ENCODE measurements at regions not wholly inside any gene's neighbourhood (a gene's known extent, or its start where the extent isn't known, plus 50 kb on each side); places are given as distances from the start of the nearest gene placed in this dataset.

- no peaks in the 10 kb centered on the region for H3K36me3 Mint-ChIP-seq (ENCODE audit: low read depth)
- H3K4me3 Mint-ChIP-seq: no peak overlapping the region
- no peak overlapping the region for H3K27ac Mint-ChIP-seq
- peaks cover 7% of the 10 kb centered on the region for H3K4me1 Mint-ChIP-seq (ENCODE audit: low read depth)
- H3K9me3 Mint-ChIP-seq: no peaks in the 10 kb centered on the region
- no peaks in the 10 kb centered on the region for H3K27me3 Mint-ChIP-seq (ENCODE audit: low read depth)
Measured at GRCh38 chr2:217732992-217733391, 269.8 kb downstream of the TNS1 start.

- Mint-ChIP-seq H3K27ac (no peak overlapping the region), H3K4me3 (no peak overlapping the region), H3K9me3 (no peaks in the 10 kb centered on the region), H3K4me1 (ENCODE audit: low read depth) (peaks cover 7% of the 10 kb centered on the region), H3K36me3 (ENCODE audit: low read depth) (no peaks in the 10 kb centered on the region), H3K27me3 (ENCODE audit: low read depth) (no peaks in the 10 kb centered on the region)
Measured at GRCh38 chr2:217731805-217732204, 271.0 kb downstream of the TNS1 start.

- Mint-ChIP-seq H3K9me3 (no peaks in the 10 kb centered on the region), H3K36me3 (ENCODE audit: low read depth) (no peaks in the 10 kb centered on the region), H3K27me3 (ENCODE audit: low read depth) (no peaks in the 10 kb centered on the region), H3K27ac (no peak overlapping the region), H3K4me1 (ENCODE audit: low read depth) (peaks cover under 1% of the 10 kb centered on the region), H3K4me3 (no peak overlapping the region)
Measured at GRCh38 chr2:217729421-217730053, 273.3 kb downstream of the TNS1 start.

- Mint-ChIP-seq H3K4me3 (no peak overlapping the region), H3K4me1 (ENCODE audit: low read depth) (no peaks in the 10 kb centered on the region), H3K36me3 (ENCODE audit: low read depth) (no peaks in the 10 kb centered on the region), H3K27ac (no peak overlapping the region), H3K9me3 (no peaks in the 10 kb centered on the region), H3K27me3 (ENCODE audit: low read depth) (no peaks in the 10 kb centered on the region)
Measured at GRCh38 chr2:217727801-217728200, 275.0 kb downstream of the TNS1 start.

GRCh38 chr2:217725409-217725808 lies 277.4 kb downstream of the TNS1 start:
- Mint-ChIP-seq H3K27me3 (ENCODE audit: low read depth) (no peaks in the 10 kb centered on the region), H3K4me3 (no peak overlapping the region), H3K36me3 (ENCODE audit: low read depth) (no peaks in the 10 kb centered on the region), H3K27ac (no peak overlapping the region), H3K9me3 (no peaks in the 10 kb centered on the region), H3K4me1 (ENCODE audit: low read depth) (no peaks in the 10 kb centered on the region)

GRCh38 chr2:217724471-217724870 lies 278.3 kb downstream of the TNS1 start:
- Mint-ChIP-seq H3K36me3 (ENCODE audit: low read depth) (no peaks in the 10 kb centered on the region), H3K27me3 (ENCODE audit: low read depth) (peaks cover 4% of the 10 kb centered on the region), H3K27ac (no peak overlapping the region), H3K4me1 (ENCODE audit: low read depth) (no peaks in the 10 kb centered on the region), H3K4me3 (no peak overlapping the region), H3K9me3 (no peaks in the 10 kb centered on the region)

GRCh38 chr2:217723981-217724380 lies 278.8 kb downstream of the TNS1 start:
- Mint-ChIP-seq H3K36me3 (ENCODE audit: low read depth) (no peaks in the 10 kb centered on the region), H3K4me3 (no peak overlapping the region), H3K27ac (no peak overlapping the region), H3K4me1 (ENCODE audit: low read depth) (no peaks in the 10 kb centered on the region), H3K9me3 (no peaks in the 10 kb centered on the region), H3K27me3 (ENCODE audit: low read depth) (peaks cover 7% of the 10 kb centered on the region)

- Mint-ChIP-seq H3K4me1 (ENCODE audit: low read depth) (no peaks in the 10 kb centered on the region), H3K27me3 (ENCODE audit: low read depth) (peaks cover 8% of the 10 kb centered on the region), H3K27ac (no peak overlapping the region), H3K4me3 (no peak overlapping the region), H3K36me3 (ENCODE audit: low read depth) (no peaks in the 10 kb centered on the region), H3K9me3 (no peaks in the 10 kb centered on the region)
Measured at GRCh38 chr2:217722883-217723472, 279.8 kb downstream of the TNS1 start.

- Mint-ChIP-seq H3K4me1 (ENCODE audit: low read depth) (no peaks in the 10 kb centered on the region), H3K27ac (no peak overlapping the region), H3K4me3 (no peak overlapping the region), H3K9me3 (no peaks in the 10 kb centered on the region), H3K36me3 (ENCODE audit: low read depth) (no peaks in the 10 kb centered on the region), H3K27me3 (ENCODE audit: low read depth) (peaks cover 8% of the 10 kb centered on the region)
Measured at GRCh38 chr2:217717646-217718045, 285.1 kb downstream of the TNS1 start.

- no peaks in the 10 kb centered on the region for H3K36me3 Mint-ChIP-seq (ENCODE audit: low read depth)
- peaks cover 8% of the 10 kb centered on the region for H3K27me3 Mint-ChIP-seq (ENCODE audit: low read depth)
- H3K27ac Mint-ChIP-seq: no peak overlapping the region
- H3K9me3 Mint-ChIP-seq: no peaks in the 10 kb centered on the region
- no peak overlapping the region for H3K4me3 Mint-ChIP-seq
- H3K4me1 Mint-ChIP-seq (ENCODE audit: low read depth): no peaks in the 10 kb centered on the region
Measured at GRCh38 chr2:217715484-217715883, 287.3 kb downstream of the TNS1 start.

- Mint-ChIP-seq H3K4me3 (no peak overlapping the region), H3K36me3 (ENCODE audit: low read depth) (no peaks in the 10 kb centered on the region), H3K9me3 (no peaks in the 10 kb centered on the region), H3K27ac (no peak overlapping the region), H3K4me1 (ENCODE audit: low read depth) (no peaks in the 10 kb centered on the region), H3K27me3 (ENCODE audit: low read depth) (peaks cover 4% of the 10 kb centered on the region)
Measured at GRCh38 chr2:217714287-217714751, 288.5 kb downstream of the TNS1 start.

GRCh38 chr2:217713395-217714286 lies 289.2 kb downstream of the TNS1 start:
- H3K27ac Mint-ChIP-seq: no peak overlapping the region
- H3K36me3 Mint-ChIP-seq (ENCODE audit: low read depth): no peaks in the 10 kb centered on the region
- no peaks in the 10 kb centered on the region for H3K9me3 Mint-ChIP-seq
- no peaks in the 10 kb centered on the region for H3K27me3 Mint-ChIP-seq (ENCODE audit: low read depth)
- no peak overlapping the region for H3K4me3 Mint-ChIP-seq
- no peaks in the 10 kb centered on the region for H3K4me1 Mint-ChIP-seq (ENCODE audit: low read depth)

- Mint-ChIP-seq H3K9me3 (no peaks in the 10 kb centered on the region), H3K27me3 (ENCODE audit: low read depth) (no peaks in the 10 kb centered on the region), H3K4me3 (no peak overlapping the region), H3K36me3 (ENCODE audit: low read depth) (no peaks in the 10 kb centered on the region), H3K27ac (no peak overlapping the region), H3K4me1 (ENCODE audit: low read depth) (no peaks in the 10 kb centered on the region)
Measured at GRCh38 chr2:217712431-217712830, 290.4 kb downstream of the TNS1 start.

- Mint-ChIP-seq H3K27ac (no peak overlapping the region), H3K36me3 (ENCODE audit: low read depth) (no peaks in the 10 kb centered on the region), H3K27me3 (ENCODE audit: low read depth) (no peaks in the 10 kb centered on the region), H3K4me1 (ENCODE audit: low read depth) (no peaks in the 10 kb centered on the region), H3K9me3 (no peaks in the 10 kb centered on the region), H3K4me3 (no peak overlapping the region)
Measured at GRCh38 chr2:217711188-217711587, 291.6 kb downstream of the TNS1 start.

All from T-helper 1 cell treated with Interleukin-12 subunit alpha and Interleukin-12 subunit beta and Interleukin-4 antibody, amounts not matched to agents 30 μg/mL and 1 μg/mL, for 36 hours (primary cell).